ENCODE measurements at regions not wholly inside any gene's neighbourhood (a gene's known extent, or its start where the extent isn't known, plus 50 kb on each side); places are given as distances from the start of the nearest gene placed in this dataset.

GRCh38 chr15:69623392-69624154 is 171.0 kb downstream of the RPLP1 start:
- no peak for TF ChIP-seq CTCF (IDR thresholded peaks at IDR 0.05)
- TF ChIP-seq POLR2A (IDR thresholded peaks at IDR 0.05), result no peak
- TF ChIP-seq POLR2AphosphoS5 (IDR thresholded peaks at IDR 0.05), result no peak
